ENCODE measurements at regions not wholly inside any gene's neighbourhood (a gene's known extent, or its start where the extent isn't known, plus 50 kb on each side); places are given as distances from the start of the nearest gene placed in this dataset.

- TF ChIP-seq POLR2AphosphoS5 (IDR thresholded peaks at IDR 0.05; ENCODE audit: low read depth, low read length) (no peak), FOXP2 (optimal IDR thresholded peaks at IDR 0.05; ENCODE audit: borderline replicate concordance, extremely low read depth, extremely low read length, insufficient read depth) (no peak), TAF1 (IDR thresholded peaks at IDR 0.05; ENCODE audit: borderline replicate concordance, insufficient read depth, low read length) (no peak), SIN3A (IDR thresholded peaks at IDR 0.05; ENCODE audit: borderline replicate concordance, insufficient read depth, low read length) (no peak)
- TF ChIP-seq, protein P1, sequence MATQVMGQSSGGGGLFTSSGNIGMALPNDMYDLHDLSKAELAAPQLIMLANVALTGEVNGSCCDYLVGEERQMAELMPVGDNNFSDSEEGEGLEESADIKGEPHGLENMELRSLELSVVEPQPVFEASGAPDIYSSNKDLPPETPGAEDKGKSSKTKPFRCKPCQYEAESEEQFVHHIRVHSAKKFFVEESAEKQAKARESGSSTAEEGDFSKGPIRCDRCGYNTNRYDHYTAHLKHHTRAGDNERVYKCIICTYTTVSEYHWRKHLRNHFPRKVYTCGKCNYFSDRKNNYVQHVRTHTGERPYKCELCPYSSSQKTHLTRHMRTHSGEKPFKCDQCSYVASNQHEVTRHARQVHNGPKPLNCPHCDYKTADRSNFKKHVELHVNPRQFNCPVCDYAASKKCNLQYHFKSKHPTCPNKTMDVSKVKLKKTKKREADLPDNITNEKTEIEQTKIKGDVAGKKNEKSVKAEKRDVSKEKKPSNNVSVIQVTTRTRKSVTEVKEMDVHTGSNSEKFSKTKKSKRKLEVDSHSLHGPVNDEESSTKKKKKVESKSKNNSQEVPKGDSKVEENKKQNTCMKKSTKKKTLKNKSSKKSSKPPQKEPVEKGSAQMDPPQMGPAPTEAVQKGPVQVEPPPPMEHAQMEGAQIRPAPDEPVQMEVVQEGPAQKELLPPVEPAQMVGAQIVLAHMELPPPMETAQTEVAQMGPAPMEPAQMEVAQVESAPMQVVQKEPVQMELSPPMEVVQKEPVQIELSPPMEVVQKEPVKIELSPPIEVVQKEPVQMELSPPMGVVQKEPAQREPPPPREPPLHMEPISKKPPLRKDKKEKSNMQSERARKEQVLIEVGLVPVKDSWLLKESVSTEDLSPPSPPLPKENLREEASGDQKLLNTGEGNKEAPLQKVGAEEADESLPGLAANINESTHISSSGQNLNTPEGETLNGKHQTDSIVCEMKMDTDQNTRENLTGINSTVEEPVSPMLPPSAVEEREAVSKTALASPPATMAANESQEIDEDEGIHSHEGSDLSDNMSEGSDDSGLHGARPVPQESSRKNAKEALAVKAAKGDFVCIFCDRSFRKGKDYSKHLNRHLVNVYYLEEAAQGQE (IDR thresholded peaks at IDR 0.05; ENCODE audit: insufficient read depth in 1 of 2, low read depth in 2 of 2, low read length in 2 of 2), result no peak
Measured at GRCh38 chr1:38310079-38310478, 263.5 kb upstream of the POU3F1 start.

DNA sequence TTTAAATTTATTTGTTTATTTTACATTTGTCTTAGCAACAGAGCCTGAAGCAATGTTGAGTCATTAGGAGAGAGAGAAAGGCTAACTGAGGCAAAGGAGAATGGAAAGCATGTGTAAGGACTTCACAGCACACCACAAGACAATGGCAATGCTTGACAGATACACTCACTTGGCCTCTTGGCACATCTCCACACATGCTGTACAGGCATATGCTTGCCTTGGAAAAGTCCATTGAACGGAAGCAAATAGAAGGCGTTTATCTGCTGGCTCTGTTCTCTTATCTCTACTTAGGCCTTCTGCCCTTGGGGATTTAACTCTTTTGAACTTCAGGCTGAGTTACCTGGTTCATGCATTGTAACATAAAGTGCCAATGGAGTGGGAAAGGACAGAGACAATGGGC is 262.2 kb upstream of the POU3F1 start:
- TF ChIP-seq POLR2AphosphoS5 (IDR thresholded peaks at IDR 0.05; ENCODE audit: low read depth, low read length) (no peak), FOXP2 (optimal IDR thresholded peaks at IDR 0.05; ENCODE audit: borderline replicate concordance, extremely low read depth, extremely low read length, insufficient read depth) (no peak), TAF1 (IDR thresholded peaks at IDR 0.05; ENCODE audit: borderline replicate concordance, insufficient read depth, low read length) (no peak), SIN3A (IDR thresholded peaks at IDR 0.05; ENCODE audit: borderline replicate concordance, insufficient read depth, low read length) (no peak)
- TF ChIP-seq, protein P1 (IDR thresholded peaks at IDR 0.05; ENCODE audit: insufficient read depth in 1 of 2, low read depth in 2 of 2, low read length in 2 of 2), result no peak

DNA sequence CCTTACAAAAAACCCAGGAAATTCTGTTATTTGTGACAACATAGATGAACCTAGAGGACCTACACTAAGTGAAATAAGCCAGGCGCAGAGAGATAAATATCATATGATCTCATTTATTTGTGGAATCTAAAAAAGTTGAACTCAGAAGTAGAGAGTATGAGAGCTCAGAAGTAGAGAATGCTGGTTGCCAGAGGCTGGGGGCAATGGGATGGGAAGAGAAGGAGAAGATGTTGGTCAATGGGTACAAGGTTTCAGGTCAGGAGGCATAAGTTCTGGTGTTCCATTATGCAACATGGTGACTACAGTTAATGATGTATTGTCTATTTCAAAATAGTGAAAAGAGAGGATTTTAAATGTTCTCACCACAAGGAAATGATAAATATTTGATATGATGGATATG is 259.1 kb upstream of the POU3F1 start:
- TF ChIP-seq SIN3A (IDR thresholded peaks at IDR 0.05; ENCODE audit: borderline replicate concordance, insufficient read depth, low read length) (no peak), POLR2AphosphoS5 (IDR thresholded peaks at IDR 0.05; ENCODE audit: low read depth, low read length) (no peak), FOXP2 (optimal IDR thresholded peaks at IDR 0.05; ENCODE audit: borderline replicate concordance, extremely low read depth, extremely low read length, insufficient read depth) (no peak), TAF1 (IDR thresholded peaks at IDR 0.05; ENCODE audit: borderline replicate concordance, insufficient read depth, low read length) (no peak)
- TF ChIP-seq, protein P1 (IDR thresholded peaks at IDR 0.05; ENCODE audit: insufficient read depth in 1 of 2, low read depth in 2 of 2, low read length in 2 of 2), result no peak

DNA sequence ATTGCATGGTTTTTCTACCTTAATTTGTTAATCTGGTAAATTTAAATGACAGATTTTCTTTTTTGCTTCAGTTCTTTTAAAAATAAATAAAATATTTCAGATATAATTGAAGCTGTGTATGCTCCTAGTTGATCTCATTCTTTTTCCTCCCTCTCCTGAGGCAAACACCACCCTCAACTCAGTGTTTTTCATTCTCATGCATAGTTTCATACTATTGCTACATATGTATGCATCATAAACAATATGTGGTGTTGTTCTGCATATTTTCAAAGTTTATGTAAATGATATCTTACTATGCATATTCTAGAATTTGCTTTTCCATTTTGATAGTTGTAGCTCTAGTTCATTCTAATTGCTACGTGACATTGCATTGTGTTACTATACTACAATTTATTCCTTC is 257.2 kb upstream of the POU3F1 start:
- TF ChIP-seq FOXP2 (optimal IDR thresholded peaks at IDR 0.05; ENCODE audit: borderline replicate concordance, extremely low read depth, extremely low read length, insufficient read depth), result no peak
- TF ChIP-seq POLR2AphosphoS5 (IDR thresholded peaks at IDR 0.05; ENCODE audit: low read depth, low read length), result no peak
- TF ChIP-seq SIN3A (IDR thresholded peaks at IDR 0.05; ENCODE audit: borderline replicate concordance, insufficient read depth, low read length), result no peak
- TF ChIP-seq, protein P1 (IDR thresholded peaks at IDR 0.05; ENCODE audit: insufficient read depth in 1 of 2, low read depth in 2 of 2, low read length in 2 of 2), result no peak
- TF ChIP-seq TAF1 (IDR thresholded peaks at IDR 0.05; ENCODE audit: borderline replicate concordance, insufficient read depth, low read length), result no peak

- TF ChIP-seq FOXP2 (optimal IDR thresholded peaks at IDR 0.05; ENCODE audit: borderline replicate concordance, extremely low read depth, extremely low read length, insufficient read depth), result no peak
- no peak for TF ChIP-seq TAF1 (IDR thresholded peaks at IDR 0.05; ENCODE audit: borderline replicate concordance, insufficient read depth, low read length)
- TF ChIP-seq, protein P1 (IDR thresholded peaks at IDR 0.05; ENCODE audit: insufficient read depth in 1 of 2, low read depth in 2 of 2, low read length in 2 of 2), result no peak
- no peak for TF ChIP-seq POLR2AphosphoS5 (IDR thresholded peaks at IDR 0.05; ENCODE audit: low read depth, low read length)
- TF ChIP-seq SIN3A (IDR thresholded peaks at IDR 0.05; ENCODE audit: borderline replicate concordance, insufficient read depth, low read length), result no peak
Measured at GRCh38 chr1:38301040-38301439, 254.4 kb upstream of the POU3F1 start.

Measured in PFSK-1 (cell line).